Trophoblast cell (in vitro differentiated cells and primary cell): ENCODE measurements at regions not wholly inside any gene's neighbourhood (a gene's known extent, or its start where the extent isn't known, plus 50 kb on each side); places are given as distances from the start of the nearest gene placed in this dataset.

Experiments used
- DNase-seq, 2 donors: peaks; one replicate each; pipeline ENCODE4 v3.0.0-alpha.2; 2016
- H2AFZ ChIP-seq: 2 replicates; pipeline ENCODE4 v1.6.1; 2013; ENCODE audit warnings: low read length, moderate library complexity, mild to moderate bottlenecking; ENCODE audit not compliant: insufficient read depth, poor library complexity
- H2AK5ac ChIP-seq: 2 replicates; pipeline ENCODE4 v1.6.1; 2013; ENCODE audit warnings: mild to moderate bottlenecking, low read length
- H2BK120ac ChIP-seq: 2 replicates; pipeline ENCODE4 v1.6.1; 2013; ENCODE audit warnings: low read length, mild to moderate bottlenecking, moderate library complexity; ENCODE audit not compliant: insufficient read depth, poor library complexity
- H2BK12ac ChIP-seq: 2 replicates; pipeline ENCODE4 v1.6.1; 2013; ENCODE audit warnings: mild to moderate bottlenecking, low read length, moderate library complexity
- H2BK5ac ChIP-seq: 2 replicates; pipeline ENCODE4 v1.6.1; 2013; ENCODE audit warnings: low read length, low read depth, moderate library complexity, mild to moderate bottlenecking; ENCODE audit not compliant: poor library complexity
- H3K14ac ChIP-seq: 2 replicates; pipeline ENCODE4 v1.6.1; 2013; ENCODE audit warnings: mild to moderate bottlenecking, low read length
- H3K18ac ChIP-seq: 2 replicates; pipeline ENCODE4 v1.6.1; 2013; ENCODE audit warnings: mild to moderate bottlenecking, low read length
- H3K23ac ChIP-seq: 2 replicates; pipeline ENCODE4 v1.6.1; 2013; ENCODE audit warnings: low read length
- H3K27ac ChIP-seq: 2 replicates; pipeline ENCODE4 v1.5.1; 2013; ENCODE audit warnings: low read depth, mild to moderate bottlenecking, inconsistent platforms, low read length, moderate library complexity
- H3K27me3 ChIP-seq: 2 replicates; pipeline ENCODE4 v1.6.1; 2013; ENCODE audit warnings: inconsistent platforms, mild to moderate bottlenecking, low read length, moderate library complexity; ENCODE audit not compliant: insufficient read depth
- H3K36me3 ChIP-seq, 2 experiments: 1 replicate in 1 of 2; 2 replicates in 1 of 2; pipeline ENCODE4 v1.6.1; 2013; ENCODE audit warnings: low read length in 2 of 2, mild to moderate bottlenecking in 2 of 2, moderate library complexity in 1 of 2; ENCODE audit not compliant: insufficient read depth in 2 of 2, control insufficient read depth in 1 of 2
- H3K4ac ChIP-seq: 2 replicates; pipeline ENCODE4 v1.6.1; 2013; ENCODE audit warnings: low read depth, mild to moderate bottlenecking, low read length, moderate library complexity
- H3K4me1 ChIP-seq, 2 experiments: 1 replicate in 1 of 2; 2 replicates in 1 of 2; pipeline ENCODE4 v1.6.1; 2013; ENCODE audit warnings: low read length in 2 of 2, mild to moderate bottlenecking in 2 of 2, moderate library complexity in 1 of 2; ENCODE audit not compliant: insufficient read depth in 2 of 2, control insufficient read depth in 1 of 2
- H3K4me2 ChIP-seq: 2 replicates; pipeline ENCODE4 v1.6.1; 2013; ENCODE audit warnings: inconsistent platforms, mild to moderate bottlenecking, low read length, moderate library complexity
- H3K4me3 ChIP-seq: 2 replicates; pipeline ENCODE4 v1.5.1; 2013; ENCODE audit warnings: mild to moderate bottlenecking, low read depth, low read length, inconsistent platforms
- H3K79me1 ChIP-seq: one replicate; pipeline ENCODE4 v1.6.1; 2013; ENCODE audit warnings: low read length
- H3K79me2 ChIP-seq: 2 replicates; pipeline ENCODE4 v1.6.1; 2013; ENCODE audit warnings: low read length, mild to moderate bottlenecking; ENCODE audit not compliant: control insufficient read depth, insufficient read depth, poor library complexity
- H3K9ac ChIP-seq: 2 replicates; pipeline ENCODE4 v1.6.1; 2013; ENCODE audit warnings: mild to moderate bottlenecking, low read length
- H3K9me3 ChIP-seq: 2 replicates; pipeline ENCODE4 v1.6.1; 2013; ENCODE audit warnings: low read depth, mild to moderate bottlenecking, control low read depth, inconsistent platforms, low read length; ENCODE audit not compliant: insufficient read depth
- H4K12ac ChIP-seq: 2 replicates; pipeline ENCODE4 v1.6.1; 2013; ENCODE audit warnings: low read depth, mild to moderate bottlenecking, low read length, moderate library complexity
- H4K8ac ChIP-seq: 2 replicates; pipeline ENCODE4 v1.6.1; 2013; ENCODE audit warnings: low read depth, mild to moderate bottlenecking, low read length, moderate library complexity
- H4K91ac ChIP-seq: one replicate; pipeline ENCODE4 v1.6.1; 2013; ENCODE audit warnings: low read depth, mild to moderate bottlenecking, low read length, moderate library complexity
- WGBS: extraction: QIAGEN DNeasy Blood & Tissue Kit; methylation state at CpG from one replicate; pipeline ENCODE4 v1.1.7; 2013; ENCODE audit warnings: missing lambda C conversion rate; ENCODE audit not compliant: insufficient read length, insufficient coverage; ENCODE audit errors: extremely low coverage; 5-methylcytosine and 5-hydroxymethylcytosine counted together

- no peaks in the 10 kb centered on the region for H3K9me3 ChIP-seq
- H3K4me3 ChIP-seq = no peak overlapping the region
- no peak overlapping the region for H4K12ac ChIP-seq
- H3K9ac ChIP-seq = no peak overlapping the region
- no peak overlapping the region for H3K4me2 ChIP-seq
- H4K8ac ChIP-seq = no peak overlapping the region
- no peak overlapping the region for H3K27ac ChIP-seq
- no peak overlapping the region for H3K18ac ChIP-seq
- no peak for DNase-seq
- H2BK120ac ChIP-seq = no peak overlapping the region
- H3K23ac ChIP-seq = no peak overlapping the region
- no peak overlapping the region for H2BK5ac ChIP-seq
- H3K14ac ChIP-seq = no peak overlapping the region
- no peaks in the 10 kb centered on the region for H3K4me1 ChIP-seq
- H2BK12ac ChIP-seq = no peak overlapping the region
- peaks cover 2% of the 10 kb centered on the region for H3K79me1 ChIP-seq
- no peaks in the 10 kb centered on the region for H3K36me3 ChIP-seq
- no peak overlapping the region for H2AK5ac ChIP-seq
- no peaks in the 10 kb centered on the region for H3K79me2 ChIP-seq
- H4K91ac ChIP-seq = no peak overlapping the region
- H2AFZ ChIP-seq = no peak overlapping the region
- H3K4ac ChIP-seq = no peak overlapping the region
- WGBS = no CpG with 5 or more reads among the region's 4 CpGs
- no peaks in the 10 kb centered on the region for H3K27me3 ChIP-seq
Observed at GRCh38 chr2:183459466-183459865, 335.2 kb downstream of the NUP35 start.

DNA sequence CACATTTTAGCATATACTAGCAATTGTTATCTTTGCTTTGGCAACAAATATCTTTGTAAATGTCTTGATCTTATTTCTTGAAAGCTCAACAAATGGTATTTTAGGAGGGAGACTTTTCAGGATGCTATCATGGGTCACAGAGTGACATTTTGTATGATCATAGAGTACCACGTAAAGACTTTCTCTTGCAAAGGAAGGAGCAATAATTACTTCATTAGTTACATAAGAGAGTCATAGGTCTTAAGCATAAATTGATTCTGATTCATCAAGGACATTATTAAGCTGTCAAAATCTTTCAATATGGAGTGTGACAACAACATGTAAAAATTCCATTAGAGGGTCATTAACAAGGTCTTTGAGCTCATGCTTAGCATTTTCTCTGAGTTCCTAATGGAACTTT, 339.6 kb downstream of the NUP35 start:
- H2AFZ ChIP-seq = no peak overlapping the region
- no peak overlapping the region for H3K4me3 ChIP-seq
- H4K8ac ChIP-seq = no peak overlapping the region
- H4K12ac ChIP-seq = no peak overlapping the region
- no CpG with 5 or more reads among the region's 1 CpG for WGBS
- no peak overlapping the region for H3K4ac ChIP-seq
- no peak overlapping the region for H3K4me2 ChIP-seq
- H3K79me1 ChIP-seq = peaks cover 5% of the 10 kb centered on the region
- no peaks in the 10 kb centered on the region for H3K9me3 ChIP-seq
- no peak overlapping the region for H4K91ac ChIP-seq
- no peak overlapping the region for H2BK120ac ChIP-seq
- no peaks in the 10 kb centered on the region for H3K79me2 ChIP-seq
- H3K4me1 ChIP-seq = peaks cover 0 to 5% of the 10 kb centered on the region in 2 experiments
- H3K27ac ChIP-seq = no peak overlapping the region
- no peak overlapping the region for H3K9ac ChIP-seq
- H2BK12ac ChIP-seq = no peak overlapping the region
- no peak overlapping the region for H3K18ac ChIP-seq
- no peak overlapping the region for H2BK5ac ChIP-seq
- no peak overlapping the region for H3K23ac ChIP-seq
- DNase-seq = no peak
- no peak overlapping the region for H2AK5ac ChIP-seq
- no peaks in the 10 kb centered on the region for H3K36me3 ChIP-seq
- H3K14ac ChIP-seq = no peak overlapping the region
- H3K27me3 ChIP-seq = no peaks in the 10 kb centered on the region

GRCh38 chr2:183465048-183465447, 340.8 kb downstream of the NUP35 start:
- Histone ChIP-seq H3K23ac (no peak overlapping the region), H3K18ac (no peak overlapping the region), H4K91ac (no peak overlapping the region), H3K4me3 (no peak overlapping the region), H3K27me3 (no peaks in the 10 kb centered on the region), H3K4me2 (no peak overlapping the region), H3K79me2 (no peaks in the 10 kb centered on the region), H3K4me1 (peaks cover 0 to 5% of the 10 kb centered on the region in 2 experiments), H2AFZ (no peak overlapping the region), H4K8ac (no peak overlapping the region), H3K36me3 (no peaks in the 10 kb centered on the region), H3K9me3 (no peaks in the 10 kb centered on the region), H3K9ac (no peak overlapping the region), H2BK12ac (no peak overlapping the region), H3K4ac (no peak overlapping the region), H2AK5ac (no peak overlapping the region), H4K12ac (no peak overlapping the region), H3K14ac (no peak overlapping the region), H3K27ac (no peak overlapping the region), H2BK120ac (no peak overlapping the region), H3K79me1 (peaks cover 5% of the 10 kb centered on the region), H2BK5ac (no peak overlapping the region)
- no peak for DNase-seq

DNA sequence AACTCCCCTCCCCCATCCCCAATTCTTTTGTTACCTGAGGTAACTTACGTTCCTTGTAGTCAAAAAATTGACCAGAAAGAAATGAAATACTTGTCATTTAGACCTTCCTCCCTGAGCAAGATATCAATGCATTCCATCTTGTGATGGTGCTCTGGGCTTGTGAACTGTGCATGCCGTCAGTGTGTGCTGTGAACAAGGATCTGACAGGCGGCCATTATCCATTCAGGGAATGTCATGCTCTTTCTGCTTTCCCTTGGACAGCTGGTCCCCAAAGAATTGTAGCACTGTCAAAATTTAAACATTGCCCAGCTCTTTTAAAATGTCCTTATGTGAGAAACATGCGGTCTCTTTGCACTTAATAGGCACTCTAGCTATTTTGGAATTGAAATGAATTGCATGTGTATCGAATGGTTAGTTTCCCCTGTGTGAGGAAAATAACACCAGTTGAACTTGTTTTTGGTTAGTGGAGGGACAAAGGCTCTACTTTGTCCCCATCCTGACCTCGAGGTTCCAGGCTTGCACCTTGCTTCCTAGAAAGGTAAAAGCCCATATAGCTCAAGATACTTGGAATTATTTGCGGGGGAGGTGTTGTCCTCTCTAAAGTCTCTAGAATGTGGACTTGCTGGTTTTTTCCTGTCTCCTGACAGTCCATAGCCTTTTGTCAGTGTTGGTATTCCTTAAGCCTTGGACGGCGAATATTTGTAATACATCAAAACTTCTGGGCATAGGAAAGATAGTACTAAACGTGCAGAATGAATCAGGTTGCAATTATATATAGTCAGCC, 350.9 kb downstream of the NUP35 start:
- Histone ChIP-seq H3K9ac (no peak overlapping the region), H2BK5ac (no peak overlapping the region), H3K14ac (no peak overlapping the region), H3K18ac (no peak overlapping the region), H4K12ac (no peak overlapping the region), H2AK5ac (no peak overlapping the region), H3K27ac (peak overlapping the region; percentile 74), H2BK120ac (peak overlapping the region; percentile 14), H3K27me3 (no peaks in the 10 kb centered on the region), H3K79me1 (peaks cover 11% of the 10 kb centered on the region), H4K8ac (no peak overlapping the region), H3K79me2 (no peaks in the 10 kb centered on the region), H2AFZ (no peak overlapping the region), H3K4me1 (peaks cover 3 to 9% of the 10 kb centered on the region in 2 experiments), H3K23ac (no peak overlapping the region), H3K4me2 (peak overlapping the region; percentile 35), H3K4ac (no peak overlapping the region), H3K9me3 (peaks cover 2% of the 10 kb centered on the region), H3K36me3 (no peaks in the 10 kb centered on the region), H2BK12ac (no peak overlapping the region), H4K91ac (no peak overlapping the region), H3K4me3 (no peak overlapping the region)
- no CpG with 5 or more reads among the region's 10 CpGs for WGBS
- DNase-seq = peak; percentile 76 to 95
